ENCODE measurements at regions not wholly inside any gene's neighbourhood (a gene's known extent, or its start where the extent isn't known, plus 50 kb on each side); places are given as distances from the start of the nearest gene placed in this dataset.

GRCh38 chr4:90060039-90060438, 67.2 kb upstream of the CCSER1 start:
- TF ChIP-seq CTCF (IDR thresholded peaks at IDR 0.05; ENCODE audit: low read depth, low read length, missing input control) (no peak), TAF1 (conservative IDR thresholded peaks at IDR 0.05) (no peak), EGR1 (IDR thresholded peaks at IDR 0.05; ENCODE audit: low read depth in 2 of 2) (no peak), NR2F2 (IDR thresholded peaks at IDR 0.05) (no peak), ZBTB33 (IDR thresholded peaks at IDR 0.05) (no peak), FOXA1 (IDR thresholded peaks at IDR 0.05) (no peak), GABPA (IDR thresholded peaks at IDR 0.05 in 1 of 2, conservative IDR thresholded peaks at IDR 0.05 in 1 of 2) (no peak), RAD21 (IDR thresholded peaks at IDR 0.05) (no peak), JUND (IDR thresholded peaks at IDR 0.05) (no peak), YY1 (IDR thresholded peaks at IDR 0.05) (no peak)
- TF ChIP-seq, protein P1, sequence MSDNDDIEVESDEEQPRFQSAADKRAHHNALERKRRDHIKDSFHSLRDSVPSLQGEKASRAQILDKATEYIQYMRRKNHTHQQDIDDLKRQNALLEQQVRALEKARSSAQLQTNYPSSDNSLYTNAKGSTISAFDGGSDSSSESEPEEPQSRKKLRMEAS (IDR thresholded peaks at IDR 0.05) = no peak
- TF ChIP-seq, protein P2, sequence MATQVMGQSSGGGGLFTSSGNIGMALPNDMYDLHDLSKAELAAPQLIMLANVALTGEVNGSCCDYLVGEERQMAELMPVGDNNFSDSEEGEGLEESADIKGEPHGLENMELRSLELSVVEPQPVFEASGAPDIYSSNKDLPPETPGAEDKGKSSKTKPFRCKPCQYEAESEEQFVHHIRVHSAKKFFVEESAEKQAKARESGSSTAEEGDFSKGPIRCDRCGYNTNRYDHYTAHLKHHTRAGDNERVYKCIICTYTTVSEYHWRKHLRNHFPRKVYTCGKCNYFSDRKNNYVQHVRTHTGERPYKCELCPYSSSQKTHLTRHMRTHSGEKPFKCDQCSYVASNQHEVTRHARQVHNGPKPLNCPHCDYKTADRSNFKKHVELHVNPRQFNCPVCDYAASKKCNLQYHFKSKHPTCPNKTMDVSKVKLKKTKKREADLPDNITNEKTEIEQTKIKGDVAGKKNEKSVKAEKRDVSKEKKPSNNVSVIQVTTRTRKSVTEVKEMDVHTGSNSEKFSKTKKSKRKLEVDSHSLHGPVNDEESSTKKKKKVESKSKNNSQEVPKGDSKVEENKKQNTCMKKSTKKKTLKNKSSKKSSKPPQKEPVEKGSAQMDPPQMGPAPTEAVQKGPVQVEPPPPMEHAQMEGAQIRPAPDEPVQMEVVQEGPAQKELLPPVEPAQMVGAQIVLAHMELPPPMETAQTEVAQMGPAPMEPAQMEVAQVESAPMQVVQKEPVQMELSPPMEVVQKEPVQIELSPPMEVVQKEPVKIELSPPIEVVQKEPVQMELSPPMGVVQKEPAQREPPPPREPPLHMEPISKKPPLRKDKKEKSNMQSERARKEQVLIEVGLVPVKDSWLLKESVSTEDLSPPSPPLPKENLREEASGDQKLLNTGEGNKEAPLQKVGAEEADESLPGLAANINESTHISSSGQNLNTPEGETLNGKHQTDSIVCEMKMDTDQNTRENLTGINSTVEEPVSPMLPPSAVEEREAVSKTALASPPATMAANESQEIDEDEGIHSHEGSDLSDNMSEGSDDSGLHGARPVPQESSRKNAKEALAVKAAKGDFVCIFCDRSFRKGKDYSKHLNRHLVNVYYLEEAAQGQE (IDR thresholded peaks at IDR 0.05) = no peak
